H9 (cell line): ENCODE measurements at regions not wholly inside any gene's neighbourhood (a gene's known extent, or its start where the extent isn't known, plus 50 kb on each side); places are given as distances from the start of the nearest gene placed in this dataset.

Experiments
- DNase-seq: peaks from one replicate; pipeline ENCODE4 v3.0.0-alpha.2; 2017
- H2AFZ ChIP-seq: one replicate; pipeline ENCODE4 v1.6.1; 2013; ENCODE audit warnings: mild to moderate bottlenecking, low read length, control low read depth, moderate library complexity
- H2AK5ac ChIP-seq: 2 replicates; pipeline ENCODE4 v1.6.1; 2013; ENCODE audit warnings: low read length, control low read depth, mixed read lengths; ENCODE audit not compliant: insufficient read length
- H2BK120ac ChIP-seq: one replicate; pipeline ENCODE4 v1.6.1; 2013; ENCODE audit warnings: low read depth, mild to moderate bottlenecking, low read length, control low read depth, inconsistent platforms; ENCODE audit not compliant: poor library complexity, severe bottlenecking
- H2BK12ac ChIP-seq: 2 replicates; pipeline ENCODE4 v1.6.1; 2013; ENCODE audit warnings: low read length, control low read depth, mixed read lengths, low read depth; ENCODE audit not compliant: insufficient read length
- H2BK15ac ChIP-seq: 2 replicates; pipeline ENCODE4 v1.6.1; 2013; ENCODE audit warnings: low read depth, low read length, control low read depth
- H2BK20ac ChIP-seq: one replicate; pipeline ENCODE4 v1.6.1; 2013; ENCODE audit warnings: low read depth, mild to moderate bottlenecking, low read length, control low read depth, inconsistent platforms; ENCODE audit not compliant: poor library complexity, severe bottlenecking
- H2BK5ac ChIP-seq: 2 replicates; pipeline ENCODE4 v1.6.1; 2013; ENCODE audit warnings: low read length, control low read depth, mixed read lengths; ENCODE audit not compliant: insufficient read length
- H3K14ac ChIP-seq: 2 replicates; pipeline ENCODE4 v1.6.1; 2013; ENCODE audit warnings: low read length, control low read depth; ENCODE audit not compliant: insufficient read depth
- H3K18ac ChIP-seq: 2 replicates; pipeline ENCODE4 v1.6.1; 2013; ENCODE audit warnings: low read depth, mild to moderate bottlenecking, mixed read lengths, low read length, control low read depth; ENCODE audit not compliant: insufficient read length
- H3K23ac ChIP-seq: 2 replicates; pipeline ENCODE4 v1.6.1; 2013; ENCODE audit warnings: low read length, control low read depth, mixed read lengths, low read depth; ENCODE audit not compliant: insufficient read length
- H3K23me2 ChIP-seq: 2 replicates; pipeline ENCODE4 v1.6.1; 2013; ENCODE audit warnings: low read depth, mild to moderate bottlenecking, mixed read lengths, low read length, control low read depth; ENCODE audit not compliant: insufficient read length, poor library complexity, severe bottlenecking
- H3K27ac ChIP-seq: 2 replicates; pipeline ENCODE4 v1.5.1; 2013; ENCODE audit warnings: low read length, control low read depth, mixed read lengths, low read depth; ENCODE audit not compliant: insufficient read length
- H3K27me3 ChIP-seq: 2 replicates; pipeline ENCODE4 v1.6.1; 2013; ENCODE audit warnings: low read length, control low read depth, inconsistent platforms; ENCODE audit not compliant: insufficient read depth
- H3K4ac ChIP-seq: 2 replicates; pipeline ENCODE4 v1.6.1; 2013; ENCODE audit warnings: low read depth, mild to moderate bottlenecking, control low read depth, inconsistent platforms, low read length, moderate library complexity
- H3K4me1 ChIP-seq: 2 replicates; pipeline ENCODE4 v1.6.1; 2013; ENCODE audit warnings: low read length, control low read depth, inconsistent platforms; ENCODE audit not compliant: insufficient read depth
- H3K4me2 ChIP-seq: 2 replicates; pipeline ENCODE4 v1.6.1; 2013; ENCODE audit warnings: low read length, control low read depth, mixed read lengths; ENCODE audit not compliant: insufficient read length, insufficient read depth
- H3K56ac ChIP-seq: 2 replicates; pipeline ENCODE4 v1.6.1; 2013; ENCODE audit warnings: low read depth, mild to moderate bottlenecking, mixed read lengths, low read length, control low read depth; ENCODE audit not compliant: insufficient read length
- H3K79me1 ChIP-seq: 2 replicates; pipeline ENCODE4 v1.6.1; 2013; ENCODE audit warnings: low read depth, mild to moderate bottlenecking, moderate library complexity, low read length, control low read depth, inconsistent platforms; ENCODE audit not compliant: insufficient read depth, poor library complexity, severe bottlenecking
- H3K79me2 ChIP-seq: 2 replicates; pipeline ENCODE4 v1.6.1; 2013; ENCODE audit warnings: low read length, control low read depth, inconsistent platforms; ENCODE audit not compliant: insufficient read depth
- H3K9ac ChIP-seq: 2 replicates; pipeline ENCODE4 v1.6.1; 2013; ENCODE audit warnings: low read length, control low read depth, mixed read lengths; ENCODE audit not compliant: insufficient read length; ENCODE audit errors: extremely low read depth
- H3K9me3 ChIP-seq: one replicate; pipeline ENCODE4 v1.6.1; 2013; ENCODE audit warnings: low read depth, low read length, inconsistent platforms; ENCODE audit not compliant: control insufficient read depth
- H3T11ph ChIP-seq: one replicate; pipeline ENCODE4 v1.6.1; 2013; ENCODE audit warnings: mild to moderate bottlenecking, low read length, control low read depth, inconsistent platforms
- H4K20me1 ChIP-seq: one replicate; pipeline ENCODE4 v1.6.1; 2013; ENCODE audit not compliant: control insufficient read depth, insufficient read length, insufficient read depth
- H4K5ac ChIP-seq: 2 replicates; pipeline ENCODE4 v1.6.1; 2013; ENCODE audit warnings: low read depth, mild to moderate bottlenecking, mixed read lengths, low read length, control low read depth; ENCODE audit not compliant: insufficient read length
- H4K8ac ChIP-seq: replicated peaks from 2 replicates; pipeline ENCODE4 v1.6.1; 2013; ENCODE audit warnings: low read length, control low read depth, mixed read lengths, low read depth; ENCODE audit not compliant: insufficient read length
- H4K91ac ChIP-seq: 2 replicates; pipeline ENCODE4 v1.6.1; 2013; ENCODE audit warnings: low read depth, mild to moderate bottlenecking, moderate library complexity, mixed read lengths, low read length, control low read depth; ENCODE audit not compliant: insufficient read length
- H3K27ac Mint-ChIP-seq, 3 experiments: 2 replicates in 2 of 3; 3 replicates in 1 of 3; pipeline ENCODE4 v1.8.0; 2020 to 2021; ENCODE audit warnings: mixed read lengths in 3 of 3, mild to moderate bottlenecking in 1 of 3, moderate library complexity in 1 of 3
- H3K27me3 Mint-ChIP-seq: 2 replicates; pipeline ENCODE4 v1.8.0; 2021; ENCODE audit warnings: low read depth, mild to moderate bottlenecking, moderate library complexity, mixed read lengths
- H3K36me3 Mint-ChIP-seq, 3 experiments: 2 replicates in 2 of 3; 3 replicates in 1 of 3; pipeline ENCODE4 v1.8.0; 2020 to 2021; ENCODE audit warnings: low read depth in 3 of 3, mixed read lengths in 3 of 3; ENCODE audit not compliant: insufficient read depth in 1 of 3
- H3K4me1 Mint-ChIP-seq, 2 experiments: 2 replicates each; pipeline ENCODE4 v1.8.0; 2020; ENCODE audit warnings: mixed read lengths in 2 of 2
- H3K4me3 Mint-ChIP-seq, 2 experiments: 2 replicates in 1 of 2; 3 replicates in 1 of 2; pipeline ENCODE4 v1.8.0; 2020 to 2021; ENCODE audit warnings: mild to moderate bottlenecking in 2 of 2, mixed read lengths in 2 of 2, moderate library complexity in 1 of 2
- H3K9me3 Mint-ChIP-seq, 2 experiments: 2 replicates in 1 of 2; 3 replicates in 1 of 2; pipeline ENCODE4 v1.8.0; 2020; ENCODE audit warnings: mild to moderate bottlenecking in 2 of 2, mixed read lengths in 2 of 2, moderate library complexity in 1 of 2
- WGBS: extraction: QIAGEN DNeasy Blood & Tissue Kit; methylation state at CpG from one replicate; pipeline ENCODE4 v1.1.7; 2013; ENCODE audit warnings: missing lambda C conversion rate, low lambda C conversion rate, mixed read lengths; ENCODE audit not compliant: insufficient read length; ENCODE audit errors: extremely low coverage; 5-methylcytosine and 5-hydroxymethylcytosine counted together
- TF ChIP-seq, protein P1 (sequence below): fragments of 200-600 bp; sonication (generic); conservative IDR thresholded peaks from 3 replicates; pipeline ENCODE4 v1.8.0; 2021; ENCODE audit warnings: antibody characterized with exemption, mild to moderate bottlenecking

DNA sequence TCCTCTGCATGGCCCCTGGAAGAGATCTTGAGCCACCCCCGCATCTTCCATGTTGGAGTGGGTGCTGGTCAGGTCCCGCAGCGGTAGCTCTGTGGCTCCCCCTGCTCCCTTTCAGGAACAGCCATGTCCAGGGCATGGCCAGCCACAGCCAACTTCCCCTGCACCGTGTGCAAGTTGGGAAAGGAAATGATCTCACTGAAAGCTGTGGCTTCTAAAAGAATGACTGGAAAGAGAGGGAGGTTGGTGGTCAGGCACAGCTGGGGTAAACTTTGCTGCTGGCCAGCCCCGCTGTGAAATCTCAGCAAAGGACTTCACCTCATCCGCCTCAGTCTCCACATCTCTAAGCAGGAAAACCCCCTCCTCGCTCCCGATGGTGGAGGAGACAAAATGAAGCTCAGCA is 153.6 kb upstream of the CST7 start:
- H3K27me3 ChIP-seq: no peaks in the 10 kb centered on the region
- WGBS: no CpG with 5 or more reads among the region's 8 CpGs

More for the DNA sequence above, 153.6 kb upstream of the CST7 start:
- no peak overlapping the region for H3K9ac ChIP-seq
- no peak overlapping the region for H2BK12ac ChIP-seq
- no peak for DNase-seq
- no peak overlapping the region for H3K4ac ChIP-seq
- no peaks in the 10 kb centered on the region for H3K4me1 ChIP-seq
- H3K9me3 ChIP-seq: no peaks in the 10 kb centered on the region
- Mint-ChIP-seq H3K27me3 (peaks cover 7% of the 10 kb centered on the region), H3K4me1 (peaks cover 3% of the 10 kb centered on the region in 2 experiments; a peak in 1 of 4 replicates), H3K4me3 (no peak overlapping the region), H3K27ac (no peak overlapping the region), H3K9me3 (no peaks in the 10 kb centered on the region; a peak in 1 of 5 replicates), H3K36me3 (no peaks in the 10 kb centered on the region)
- no peak overlapping the region for H2AK5ac ChIP-seq
- no peaks in the 10 kb centered on the region for H3K23me2 ChIP-seq
- H2AFZ ChIP-seq: no peak overlapping the region
- no peak overlapping the region for H4K5ac ChIP-seq
- H3K79me1 ChIP-seq: no peaks in the 10 kb centered on the region
- TF ChIP-seq, protein P1, sequence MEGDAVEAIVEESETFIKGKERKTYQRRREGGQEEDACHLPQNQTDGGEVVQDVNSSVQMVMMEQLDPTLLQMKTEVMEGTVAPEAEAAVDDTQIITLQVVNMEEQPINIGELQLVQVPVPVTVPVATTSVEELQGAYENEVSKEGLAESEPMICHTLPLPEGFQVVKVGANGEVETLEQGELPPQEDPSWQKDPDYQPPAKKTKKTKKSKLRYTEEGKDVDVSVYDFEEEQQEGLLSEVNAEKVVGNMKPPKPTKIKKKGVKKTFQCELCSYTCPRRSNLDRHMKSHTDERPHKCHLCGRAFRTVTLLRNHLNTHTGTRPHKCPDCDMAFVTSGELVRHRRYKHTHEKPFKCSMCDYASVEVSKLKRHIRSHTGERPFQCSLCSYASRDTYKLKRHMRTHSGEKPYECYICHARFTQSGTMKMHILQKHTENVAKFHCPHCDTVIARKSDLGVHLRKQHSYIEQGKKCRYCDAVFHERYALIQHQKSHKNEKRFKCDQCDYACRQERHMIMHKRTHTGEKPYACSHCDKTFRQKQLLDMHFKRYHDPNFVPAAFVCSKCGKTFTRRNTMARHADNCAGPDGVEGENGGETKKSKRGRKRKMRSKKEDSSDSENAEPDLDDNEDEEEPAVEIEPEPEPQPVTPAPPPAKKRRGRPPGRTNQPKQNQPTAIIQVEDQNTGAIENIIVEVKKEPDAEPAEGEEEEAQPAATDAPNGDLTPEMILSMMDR: no peak
- no peak overlapping the region for H4K8ac ChIP-seq
- no peak overlapping the region for H2BK5ac ChIP-seq
- H3K4me2 ChIP-seq: no peak overlapping the region
- H3K79me2 ChIP-seq: no peaks in the 10 kb centered on the region
- H3K14ac ChIP-seq: no peak overlapping the region
- H3K27ac ChIP-seq: no peak overlapping the region
- H3T11ph ChIP-seq: no peak overlapping the region
- H3K56ac ChIP-seq: no peak overlapping the region
- H4K20me1 ChIP-seq: no peaks in the 10 kb centered on the region
- no peak overlapping the region for H3K18ac ChIP-seq
- no peak overlapping the region for H2BK15ac ChIP-seq
- H2BK20ac ChIP-seq: no peak overlapping the region
- H4K91ac ChIP-seq: no peak overlapping the region
- H3K23ac ChIP-seq: no peak overlapping the region
- no peak overlapping the region for H2BK120ac ChIP-seq
